AG20443 (cell line): ENCODE measurements at regions not wholly inside any gene's neighbourhood (a gene's known extent, or its start where the extent isn't known, plus 50 kb on each side); places are given as distances from the start of the nearest gene placed in this dataset.

Experiments
- DNase-seq: peaks from one replicate; pipeline ENCODE4 v3.0.0; 2012; ENCODE audit warnings: low spot score, mixed read lengths

GRCh38 chr4:171629737-171630136, 183.5 kb upstream of the GALNTL6 start:
- DNase-seq: no peak

- no peak for DNase-seq
Observed at GRCh38 chr4:171629182-171629581, 184.0 kb upstream of the GALNTL6 start.

GRCh38 chr4:171626554-171626953, 186.7 kb upstream of the GALNTL6 start:
- no peak for DNase-seq

- DNase-seq: no peak
Observed at GRCh38 chr4:171622729-171623128, 190.5 kb upstream of the GALNTL6 start.

GRCh38 chr4:171621646-171622045, 191.6 kb upstream of the GALNTL6 start:
- DNase-seq: no peak

- DNase-seq: no peak
Observed at GRCh38 chr4:171612907-171613306, 200.3 kb upstream of the GALNTL6 start.

- no peak for DNase-seq
Observed at GRCh38 chr4:171602638-171603355, 210.4 kb upstream of the GALNTL6 start.

GRCh38 chr4:171601091-171601490, 212.1 kb upstream of the GALNTL6 start:
- DNase-seq: no peak

GRCh38 chr4:171599628-171600027, 213.6 kb upstream of the GALNTL6 start:
- DNase-seq: no peak

GRCh38 chr4:171594293-171594692, 218.9 kb upstream of the GALNTL6 start:
- DNase-seq: no peak

- DNase-seq: no peak
Observed at GRCh38 chr4:171590716-171591115, 222.5 kb upstream of the GALNTL6 start.

GRCh38 chr4:171588764-171589163, 224.4 kb upstream of the GALNTL6 start:
- no peak for DNase-seq

- DNase-seq: no peak
Observed at GRCh38 chr4:171588051-171588545, 225.1 kb upstream of the GALNTL6 start.

GRCh38 chr4:171583790-171584189, 229.4 kb upstream of the GALNTL6 start:
- no peak for DNase-seq

GRCh38 chr4:171582961-171583581, 230.1 kb upstream of the GALNTL6 start:
- DNase-seq: no peak

- DNase-seq: no peak
Observed at GRCh38 chr4:171573181-171573580, 240.0 kb upstream of the GALNTL6 start.

- DNase-seq: no peak
Observed at GRCh38 chr4:171565130-171565788, 247.9 kb upstream of the GALNTL6 start.

- no peak for DNase-seq
Observed at GRCh38 chr4:171561419-171561818, 251.8 kb upstream of the GALNTL6 start.

- no peak for DNase-seq
Observed at GRCh38 chr4:171553961-171554360, 259.2 kb upstream of the GALNTL6 start.

- DNase-seq: no peak
Observed at GRCh38 chr4:171542640-171543039, 270.6 kb upstream of the GALNTL6 start.

- DNase-seq: no peak
Observed at GRCh38 chr4:171538601-171539100, 274.6 kb upstream of the GALNTL6 start.

GRCh38 chr4:171534391-171534790, 278.8 kb upstream of the GALNTL6 start:
- DNase-seq: no peak

- no peak for DNase-seq
Observed at GRCh38 chr4:171532968-171533367, 280.2 kb upstream of the GALNTL6 start.
